UCSD-AML1 (cell line): ENCODE measurements at regions not wholly inside any gene's neighbourhood (a gene's known extent, or its start where the extent isn't known, plus 50 kb on each side); places are given as distances from the start of the nearest gene placed in this dataset.

Experiments
- DNase-seq: peaks from one replicate; lab custom pipeline; 2025; ENCODE audit not compliant: unreplicated experiment; lab: John Stamatoyannopoulos, UW

- DNase-seq, result no peak
Observed at GRCh38 chr5:93322974-93323860, 257.8 kb downstream of the NR2F1-AS1 start.

GRCh38 chr5:93320920-93321445, 260.0 kb downstream of the NR2F1-AS1 start:
- DNase-seq, result no peak

DNA sequence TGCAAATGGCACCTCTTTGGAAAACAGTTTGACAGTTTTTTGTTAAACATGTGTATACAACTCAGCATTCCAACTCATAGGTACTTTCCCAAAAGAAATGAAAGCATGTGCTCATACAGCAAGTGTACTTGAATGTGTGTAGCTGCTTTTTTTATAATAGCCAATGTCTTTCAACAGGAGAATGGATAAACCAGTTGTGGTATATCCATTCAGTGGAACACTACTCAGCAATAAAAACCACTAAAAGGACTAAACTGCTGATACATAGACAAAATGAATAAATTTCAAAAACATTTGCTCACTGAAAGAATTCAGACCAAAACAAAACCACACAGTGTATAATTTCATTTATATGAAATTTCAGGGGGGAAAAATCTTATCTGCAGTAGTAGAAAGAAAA, 267.3 kb downstream of the NR2F1-AS1 start:
- DNase-seq, result no peak

GRCh38 chr5:93311881-93312280, 269.1 kb downstream of the NR2F1-AS1 start:
- DNase-seq, result no peak

DNA sequence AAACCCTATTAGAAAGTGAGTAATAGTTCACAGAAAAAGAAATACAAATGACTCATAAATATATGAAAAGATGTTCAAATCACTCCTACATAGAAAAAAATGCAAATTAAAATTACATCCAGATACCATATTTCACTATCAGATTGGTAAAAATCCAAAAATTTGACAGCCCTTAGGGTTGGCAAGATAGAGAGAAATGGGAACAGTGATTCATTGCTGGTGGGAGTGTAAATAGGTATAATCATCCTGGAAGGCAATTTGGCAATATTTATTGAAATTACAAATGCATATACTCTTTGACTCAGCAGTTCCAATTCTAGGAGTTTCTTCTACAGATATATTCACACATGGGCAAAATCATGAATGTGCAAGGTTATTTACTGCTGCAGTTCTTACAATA, 273.5 kb downstream of the NR2F1-AS1 start:
- DNase-seq, result no peak

DNA sequence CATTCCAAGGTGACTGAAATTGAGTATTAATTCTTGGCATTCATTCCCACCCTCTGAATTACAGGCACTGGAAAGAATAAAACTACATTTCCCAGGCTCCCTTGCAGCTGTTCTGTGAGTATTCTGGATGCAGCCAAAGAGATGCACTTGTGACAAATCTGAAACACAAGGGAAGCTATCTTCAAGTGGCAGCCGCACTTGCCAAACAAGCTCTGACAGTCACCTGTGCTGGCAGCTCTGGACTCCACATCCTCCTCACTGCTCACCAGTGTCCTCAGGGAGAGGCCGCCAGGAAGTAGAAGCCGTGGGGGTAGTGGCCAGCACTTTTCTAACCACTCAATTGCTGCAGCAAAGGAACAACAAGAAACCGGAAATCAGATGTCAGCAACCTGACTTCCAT, 275.0 kb downstream of the NR2F1-AS1 start:
- DNase-seq, result no peak

GRCh38 chr5:93304456-93305250, 276.4 kb downstream of the NR2F1-AS1 start:
- DNase-seq, result no peak

DNA sequence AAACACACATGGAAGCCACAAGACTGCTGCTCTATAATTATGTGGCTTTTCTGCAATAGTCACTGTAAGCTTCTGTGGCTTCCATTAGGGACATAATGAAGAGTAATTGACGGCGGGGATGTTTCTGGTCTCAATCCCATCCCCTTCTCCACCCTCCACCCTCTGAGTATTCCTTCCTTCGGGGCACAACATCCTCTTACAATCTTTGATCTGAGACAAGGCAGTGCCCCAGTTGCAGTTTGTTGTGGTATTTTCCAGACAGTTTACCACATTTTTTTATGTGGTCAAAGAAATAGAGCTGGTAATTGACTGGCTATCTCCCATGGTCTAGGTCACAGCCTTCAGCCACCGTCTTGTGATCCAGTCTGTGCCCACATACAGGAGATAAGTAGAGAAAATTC, 277.7 kb downstream of the NR2F1-AS1 start:
- no peak for DNase-seq

GRCh38 chr5:93302711-93303110, 278.3 kb downstream of the NR2F1-AS1 start:
- DNase-seq, result no peak

DNA sequence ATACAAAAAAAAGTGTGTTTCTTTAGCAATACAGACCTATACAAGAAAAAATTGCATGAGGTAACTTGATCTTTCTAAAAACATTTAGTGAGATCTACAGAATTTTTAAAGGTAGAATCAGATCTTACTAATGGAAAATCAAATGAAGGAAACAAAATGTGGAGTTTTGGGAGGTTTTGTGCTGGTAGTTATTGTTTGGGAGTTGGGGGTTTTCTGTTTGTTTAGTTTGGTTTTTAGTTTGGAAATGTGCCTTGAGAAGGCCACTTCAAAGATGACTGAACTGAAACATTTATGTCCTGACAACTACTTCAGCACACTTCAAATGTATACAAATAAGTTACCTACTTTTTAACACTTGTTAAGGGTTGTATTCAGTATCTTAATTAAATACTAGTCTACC, 280.1 kb downstream of the NR2F1-AS1 start:
- no peak for DNase-seq

GRCh38 chr5:93300309-93300923, 280.6 kb downstream of the NR2F1-AS1 start:
- no peak for DNase-seq

- no peak for DNase-seq
Observed at GRCh38 chr5:93299681-93300308, 281.2 kb downstream of the NR2F1-AS1 start.

DNA sequence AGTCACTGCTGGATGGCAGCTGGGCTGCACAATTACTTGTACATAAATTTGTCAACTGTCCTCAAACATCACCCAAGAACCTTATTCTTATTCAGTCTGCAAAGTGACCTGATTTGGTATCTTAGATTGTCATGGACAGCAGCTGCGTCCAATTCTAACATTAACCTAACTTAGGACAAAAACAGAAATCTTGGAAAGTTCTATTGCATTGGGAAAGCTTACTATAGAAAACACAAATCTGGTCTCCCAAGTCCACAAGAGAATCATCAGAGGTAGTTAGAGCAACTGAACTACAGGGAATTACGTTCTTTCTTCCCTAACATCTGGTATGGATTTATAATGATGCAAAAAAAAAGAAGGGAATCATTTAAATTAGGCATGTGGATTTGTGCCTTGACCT, 283.9 kb downstream of the NR2F1-AS1 start:
- no peak for DNase-seq

- no peak for DNase-seq
Observed at GRCh38 chr5:93296338-93296737, 284.7 kb downstream of the NR2F1-AS1 start.

- DNase-seq, result no peak
Observed at GRCh38 chr5:93294996-93295395, 286.0 kb downstream of the NR2F1-AS1 start.

DNA sequence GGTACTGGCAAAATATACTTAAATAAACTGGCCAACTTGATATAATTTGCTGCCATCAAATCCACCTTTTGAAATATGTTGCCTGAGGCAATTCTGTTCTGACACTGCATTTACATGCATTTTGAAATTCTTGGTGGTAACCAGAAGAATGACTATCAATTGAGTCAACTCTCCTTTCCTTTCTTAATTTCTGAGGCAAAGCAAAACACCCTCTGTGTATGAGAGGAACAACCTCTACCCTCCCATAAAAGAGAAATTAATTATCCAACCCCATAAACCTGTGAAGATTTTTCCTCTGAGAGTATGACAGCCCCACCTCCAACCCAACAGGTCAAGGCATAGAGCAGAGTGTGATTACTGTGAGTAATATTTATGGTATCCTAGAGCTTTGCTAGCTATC, 286.8 kb downstream of the NR2F1-AS1 start:
- DNase-seq, result no peak

GRCh38 chr5:93289942-93290341, 291.1 kb downstream of the NR2F1-AS1 start:
- DNase-seq, result no peak

DNA sequence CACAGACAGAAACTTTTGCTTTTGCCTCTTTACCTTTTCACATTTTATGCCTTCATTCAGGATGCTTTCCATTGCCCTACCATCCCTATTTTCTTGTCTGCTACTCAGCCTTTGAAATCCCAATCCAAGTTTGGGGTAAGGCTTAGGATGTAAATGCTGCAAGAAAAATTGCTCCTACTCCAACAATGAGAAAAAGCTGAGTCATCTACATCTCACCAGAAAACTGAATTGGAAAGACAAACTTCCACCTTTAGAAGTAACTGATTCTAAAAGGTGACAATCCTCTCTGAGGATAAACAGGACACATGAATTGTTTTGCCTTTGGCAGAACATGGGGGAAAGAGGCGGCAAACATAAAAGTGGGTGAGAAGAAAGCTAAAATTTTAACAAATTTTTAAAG, 295.6 kb downstream of the NR2F1-AS1 start:
- DNase-seq, result no peak

GRCh38 chr5:93281980-93282772, 298.8 kb downstream of the NR2F1-AS1 start:
- no peak for DNase-seq

DNA sequence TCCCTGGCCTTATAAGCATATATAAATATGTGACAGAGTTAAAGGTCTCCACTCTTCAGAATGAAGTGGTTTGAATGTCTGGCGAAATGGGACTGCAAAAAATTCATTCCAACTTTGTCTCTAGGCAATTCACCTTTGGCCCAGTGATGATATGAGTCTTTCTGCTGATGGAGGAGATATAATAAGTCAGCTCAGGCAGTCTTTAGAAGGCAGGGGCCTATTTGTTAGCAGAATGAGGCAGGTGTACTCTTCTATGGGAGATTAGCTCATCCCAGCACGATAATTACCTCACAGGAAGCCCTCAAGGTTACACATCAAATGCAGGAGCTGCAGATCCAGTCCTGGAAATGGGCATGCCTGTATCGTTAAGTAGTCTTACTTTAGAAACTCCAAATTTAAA, 300.5 kb downstream of the NR2F1-AS1 start:
- DNase-seq, result no peak
